SK-N-SH treated with all-trans-retinoic acid at 6 μM for 48 hours (cell line): ENCODE measurements at regions not wholly inside any gene's neighbourhood (a gene's known extent, or its start where the extent isn't known, plus 50 kb on each side); places are given as distances from the start of the nearest gene placed in this dataset.

Experiments
- BACH2 ChIP-seq: fragments of 250-450 bp; sonication (Bioruptor Pico); IDR thresholded peaks from 2 replicates; pipeline ENCODE4 v1.9.0; 2021; ENCODE audit warnings: mild to moderate bottlenecking, borderline replicate concordance
- GLIS3 ChIP-seq: fragments of 250-450 bp; sonication (Bioruptor Pico); IDR thresholded peaks from 2 replicates; pipeline ENCODE4 v1.5.0; 2020; ENCODE audit warnings: mild to moderate bottlenecking, moderate library complexity
- OSR1 ChIP-seq: fragments of 250-450 bp; sonication (Bioruptor Pico); IDR thresholded peaks from 2 replicates; pipeline ENCODE4 v1.8.0; 2022; ENCODE audit warnings: moderate library complexity, mild to moderate bottlenecking, inconsistent platforms
- RARB ChIP-seq: fragments of 250-450 bp; sonication (Bioruptor Pico); IDR thresholded peaks from 2 replicates; pipeline ENCODE4 v1.8.0; 2021; ENCODE audit warnings: mild to moderate bottlenecking, moderate library complexity
- TSHZ2 ChIP-seq: fragments of 250-450 bp; sonication (Bioruptor Pico); IDR thresholded peaks from 2 replicates; pipeline ENCODE4 v1.5.0; 2020; ENCODE audit warnings: mild to moderate bottlenecking, moderate library complexity
- TF ChIP-seq, protein P1 (sequence below): fragments of 250-450 bp; sonication (Bioruptor Pico); IDR thresholded peaks from 2 replicates; pipeline ENCODE4 v1.5.1; 2020; ENCODE audit warnings: low read depth, mild to moderate bottlenecking, moderate library complexity
- TF ChIP-seq, protein P2 (sequence below): fragments of 250-450 bp; sonication (Bioruptor Pico); IDR thresholded peaks from 2 replicates; pipeline ENCODE4 v1.5.1; 2021; ENCODE audit warnings: mild to moderate bottlenecking, moderate library complexity

DNA sequence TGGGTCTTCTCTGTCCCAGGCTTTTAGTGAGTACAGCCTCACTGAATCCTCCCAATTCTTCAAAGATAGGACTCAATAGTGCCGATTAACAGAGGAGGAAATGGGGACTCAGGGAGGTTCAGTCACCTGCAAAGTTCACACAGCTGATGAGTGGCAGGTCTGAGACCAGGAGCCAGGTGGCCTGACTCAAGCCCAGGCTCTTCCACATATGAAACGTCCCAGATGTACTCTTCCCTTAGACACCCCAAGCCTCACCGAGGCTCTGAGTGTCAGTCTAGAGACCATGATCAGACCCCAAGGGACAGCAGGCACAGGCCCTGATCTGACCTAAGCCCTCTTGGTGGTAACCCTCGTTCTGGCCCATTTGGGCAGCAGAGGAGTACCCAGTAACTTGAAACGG is 115.2 kb downstream of the INHBB start:
- TF ChIP-seq OSR1 (CRISPR knock-in tag): no peak
- TF ChIP-seq, protein P1, sequence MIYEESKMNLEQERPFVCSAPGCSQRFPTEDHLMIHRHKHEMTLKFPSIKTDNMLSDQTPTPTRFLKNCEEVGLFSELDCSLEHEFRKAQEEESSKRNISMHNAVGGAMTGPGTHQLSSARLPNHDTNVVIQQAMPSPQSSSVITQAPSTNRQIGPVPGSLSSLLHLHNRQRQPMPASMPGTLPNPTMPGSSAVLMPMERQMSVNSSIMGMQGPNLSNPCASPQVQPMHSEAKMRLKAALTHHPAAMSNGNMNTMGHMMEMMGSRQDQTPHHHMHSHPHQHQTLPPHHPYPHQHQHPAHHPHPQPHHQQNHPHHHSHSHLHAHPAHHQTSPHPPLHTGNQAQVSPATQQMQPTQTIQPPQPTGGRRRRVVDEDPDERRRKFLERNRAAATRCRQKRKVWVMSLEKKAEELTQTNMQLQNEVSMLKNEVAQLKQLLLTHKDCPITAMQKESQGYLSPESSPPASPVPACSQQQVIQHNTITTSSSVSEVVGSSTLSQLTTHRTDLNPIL (CRISPR knock-in tag): no peak
- TF ChIP-seq RARB: no peak
- TF ChIP-seq, protein P2, sequence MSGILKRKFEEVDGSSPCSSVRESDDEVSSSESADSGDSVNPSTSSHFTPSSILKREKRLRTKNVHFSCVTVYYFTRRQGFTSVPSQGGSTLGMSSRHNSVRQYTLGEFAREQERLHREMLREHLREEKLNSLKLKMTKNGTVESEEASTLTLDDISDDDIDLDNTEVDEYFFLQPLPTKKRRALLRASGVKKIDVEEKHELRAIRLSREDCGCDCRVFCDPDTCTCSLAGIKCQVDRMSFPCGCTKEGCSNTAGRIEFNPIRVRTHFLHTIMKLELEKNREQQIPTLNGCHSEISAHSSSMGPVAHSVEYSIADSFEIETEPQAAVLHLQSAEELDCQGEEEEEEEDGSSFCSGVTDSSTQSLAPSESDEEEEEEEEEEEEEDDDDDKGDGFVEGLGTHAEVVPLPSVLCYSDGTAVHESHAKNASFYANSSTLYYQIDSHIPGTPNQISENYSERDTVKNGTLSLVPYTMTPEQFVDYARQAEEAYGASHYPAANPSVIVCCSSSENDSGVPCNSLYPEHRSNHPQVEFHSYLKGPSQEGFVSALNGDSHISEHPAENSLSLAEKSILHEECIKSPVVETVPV (CRISPR knock-in tag): no peak
- no peak for TF ChIP-seq BACH2 (CRISPR knock-in tag)
- TF ChIP-seq GLIS3 (CRISPR knock-in tag): no peak
- TF ChIP-seq TSHZ2 (CRISPR knock-in tag): no peak
